CD4-positive, alpha-beta T cell treated with Interferon alpha-2 for 1 hour (primary cell): ENCODE measurements at regions not wholly inside any gene's neighbourhood (a gene's known extent, or its start where the extent isn't known, plus 50 kb on each side); places are given as distances from the start of the nearest gene placed in this dataset.

Experiments
- DNase-seq, 2 donors: peaks; one replicate each; pipeline ENCODE4 v3.0.0-alpha.2; 2020 to 2022

GRCh38 chr4:81870275-81870674, 398.6 kb upstream of the RASGEF1B start:
- no peak for DNase-seq

GRCh38 chr4:81860111-81860510, 388.4 kb upstream of the RASGEF1B start:
- DNase-seq = no peak

GRCh38 chr4:81854406-81854805, 382.7 kb upstream of the RASGEF1B start:
- no peak for DNase-seq

GRCh38 chr4:81852031-81852715, 380.5 kb upstream of the RASGEF1B start:
- no peak for DNase-seq

GRCh38 chr4:81850701-81851100, 379.0 kb upstream of the RASGEF1B start:
- DNase-seq = no peak

- no peak for DNase-seq
These were observed 374.1 kb upstream of the RASGEF1B start for GRCh38 chr4:81845761-81846160.

- no peak for DNase-seq
These were observed 373.6 kb upstream of the RASGEF1B start for GRCh38 chr4:81845273-81845672.

- peak; percentile 77 to 81 for DNase-seq
These were observed 373.0 kb upstream of the RASGEF1B start for GRCh38 chr4:81844717-81845116.

- DNase-seq = no peak
These were observed 367.8 kb upstream of the RASGEF1B start for GRCh38 chr4:81839347-81840042.

GRCh38 chr4:81838586-81838985, 366.9 kb upstream of the RASGEF1B start:
- no peak for DNase-seq

- DNase-seq = no peak
These were observed 365.0 kb upstream of the RASGEF1B start for GRCh38 chr4:81836716-81837115.

- DNase-seq = no peak
These were observed 361.9 kb upstream of the RASGEF1B start for GRCh38 chr4:81833576-81833975.

GRCh38 chr4:81828991-81829390, 357.3 kb upstream of the RASGEF1B start:
- DNase-seq = no peak

GRCh38 chr4:81827577-81828202, 356.0 kb upstream of the RASGEF1B start:
- DNase-seq = no peak

- DNase-seq = no peak
These were observed 355.2 kb upstream of the RASGEF1B start for GRCh38 chr4:81826817-81827424.

- DNase-seq = no peak
These were observed 354.6 kb upstream of the RASGEF1B start for GRCh38 chr4:81826335-81826734.

GRCh38 chr4:81818385-81818920, 346.7 kb upstream of the RASGEF1B start:
- no peak for DNase-seq

GRCh38 chr4:81816031-81816761, 344.5 kb upstream of the RASGEF1B start:
- no peak for DNase-seq

- no peak for DNase-seq
These were observed 343.4 kb upstream of the RASGEF1B start for GRCh38 chr4:81814987-81815541.

- DNase-seq = no peak
These were observed 340.0 kb upstream of the RASGEF1B start for GRCh38 chr4:81811562-81812293.

GRCh38 chr4:81808011-81808672, 336.4 kb upstream of the RASGEF1B start:
- no peak for DNase-seq
